ENCODE measurements at regions not wholly inside any gene's neighbourhood (a gene's known extent, or its start where the extent isn't known, plus 50 kb on each side); places are given as distances from the start of the nearest gene placed in this dataset.

DNA sequence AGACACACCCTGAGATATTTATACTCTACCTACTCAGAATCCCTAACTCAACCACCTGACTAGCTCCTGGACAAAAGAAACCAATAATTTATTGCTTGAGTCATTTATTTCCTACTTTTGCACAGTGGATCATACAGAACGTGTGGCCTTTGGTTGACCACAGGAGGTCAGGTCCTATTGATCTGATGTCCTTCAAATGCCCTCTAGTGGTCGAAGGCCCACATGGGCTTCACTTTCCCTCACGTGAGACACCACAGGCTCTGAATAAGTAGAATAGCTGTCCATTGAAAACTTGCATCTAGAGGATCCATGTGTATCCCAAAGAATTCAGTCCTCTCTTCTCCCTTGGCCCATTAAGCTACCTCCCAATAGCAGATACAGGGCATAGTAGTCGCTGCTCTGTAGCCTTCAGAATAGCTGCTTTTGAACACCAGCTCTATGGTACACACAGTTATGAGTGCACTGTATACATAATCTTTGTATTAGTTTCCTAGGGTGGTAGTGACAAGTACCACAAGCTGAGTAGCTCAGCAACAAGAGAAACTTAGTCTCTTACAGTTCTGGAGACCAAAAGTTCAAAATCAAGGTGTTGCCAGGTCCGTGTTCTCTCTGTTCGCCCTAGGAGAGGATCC lies 177.6 kb upstream of the SMARCA2 start:
- Histone ChIP-seq H3K4me3 (ENCODE audit: low read length) (no peak overlapping the region), H3K9me2 (ENCODE audit: insufficient read depth, low read length) (no peaks in the 10 kb centered on the region), H3K4me2 (ENCODE audit: low read length) (no peak overlapping the region), H3K27ac (ENCODE audit: low read length) (no peak overlapping the region), H4K20me1 (ENCODE audit: insufficient read depth) (no peaks in the 10 kb centered on the region), H3K79me2 (replicated peaks; ENCODE audit: insufficient read depth, low read length) (no peaks in the 10 kb centered on the region), H2AFZ (ENCODE audit: low read depth, low read length) (no peak overlapping the region), H3K9me3 (ENCODE audit: low read length) (no peaks in the 10 kb centered on the region), H3F3A (ENCODE audit: insufficient read depth, low read length, poor library complexity, severe bottlenecking) (no peaks in the 10 kb centered on the region), H3K9ac (ENCODE audit: low read length) (no peak overlapping the region), H3K36me3 (ENCODE audit: insufficient read depth, low read length) (no peaks in the 10 kb centered on the region), H3K27me3 (ENCODE audit: insufficient read depth, low read depth, low read length) (no peaks in the 10 kb centered on the region)
- no peak for TF ChIP-seq MXI1 (conservative IDR thresholded peaks at IDR 0.05; ENCODE audit: poor library complexity, severe bottlenecking)
- TF ChIP-seq, protein P1, sequence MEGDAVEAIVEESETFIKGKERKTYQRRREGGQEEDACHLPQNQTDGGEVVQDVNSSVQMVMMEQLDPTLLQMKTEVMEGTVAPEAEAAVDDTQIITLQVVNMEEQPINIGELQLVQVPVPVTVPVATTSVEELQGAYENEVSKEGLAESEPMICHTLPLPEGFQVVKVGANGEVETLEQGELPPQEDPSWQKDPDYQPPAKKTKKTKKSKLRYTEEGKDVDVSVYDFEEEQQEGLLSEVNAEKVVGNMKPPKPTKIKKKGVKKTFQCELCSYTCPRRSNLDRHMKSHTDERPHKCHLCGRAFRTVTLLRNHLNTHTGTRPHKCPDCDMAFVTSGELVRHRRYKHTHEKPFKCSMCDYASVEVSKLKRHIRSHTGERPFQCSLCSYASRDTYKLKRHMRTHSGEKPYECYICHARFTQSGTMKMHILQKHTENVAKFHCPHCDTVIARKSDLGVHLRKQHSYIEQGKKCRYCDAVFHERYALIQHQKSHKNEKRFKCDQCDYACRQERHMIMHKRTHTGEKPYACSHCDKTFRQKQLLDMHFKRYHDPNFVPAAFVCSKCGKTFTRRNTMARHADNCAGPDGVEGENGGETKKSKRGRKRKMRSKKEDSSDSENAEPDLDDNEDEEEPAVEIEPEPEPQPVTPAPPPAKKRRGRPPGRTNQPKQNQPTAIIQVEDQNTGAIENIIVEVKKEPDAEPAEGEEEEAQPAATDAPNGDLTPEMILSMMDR (IDR thresholded peaks at IDR 0.05; ENCODE audit: poor library complexity, severe bottlenecking): peak; percentile 30

DNA sequence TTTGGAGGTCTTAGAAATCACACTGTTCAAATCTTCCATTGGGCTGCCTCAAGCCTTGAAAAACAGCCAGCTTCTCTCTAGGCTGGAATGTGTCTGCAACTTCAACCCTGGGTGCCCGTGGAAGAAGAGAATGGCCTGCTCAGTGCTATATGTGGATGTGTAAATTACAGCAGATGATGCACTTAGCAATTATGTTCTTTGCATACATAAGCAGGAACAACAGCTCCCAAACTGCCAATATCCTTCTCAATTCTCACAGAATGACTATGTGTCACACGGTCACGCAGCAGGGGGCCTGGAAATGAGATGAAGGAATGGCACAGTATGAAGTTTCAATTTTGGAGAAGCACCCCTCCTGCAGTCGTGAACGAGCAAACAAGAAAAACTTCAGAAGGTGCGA lies 175.2 kb upstream of the SMARCA2 start:
- Histone ChIP-seq H3K9me2 (ENCODE audit: insufficient read depth, low read length) (no peaks in the 10 kb centered on the region), H3K27me3 (ENCODE audit: insufficient read depth, low read depth, low read length) (no peaks in the 10 kb centered on the region), H3F3A (ENCODE audit: insufficient read depth, low read length, poor library complexity, severe bottlenecking) (no peaks in the 10 kb centered on the region), H3K9ac (ENCODE audit: low read length) (no peak overlapping the region), H3K79me2 (replicated peaks; ENCODE audit: insufficient read depth, low read length) (no peaks in the 10 kb centered on the region), H3K9me3 (ENCODE audit: low read length) (no peaks in the 10 kb centered on the region), H3K4me2 (ENCODE audit: low read length) (no peak overlapping the region), H2AFZ (ENCODE audit: low read depth, low read length) (no peak overlapping the region), H3K27ac (ENCODE audit: low read length) (no peak overlapping the region), H3K36me3 (ENCODE audit: insufficient read depth, low read length) (no peaks in the 10 kb centered on the region), H4K20me1 (ENCODE audit: insufficient read depth) (no peaks in the 10 kb centered on the region), H3K4me3 (ENCODE audit: low read length) (no peak overlapping the region)
- TF ChIP-seq, protein P1 (IDR thresholded peaks at IDR 0.05; ENCODE audit: poor library complexity, severe bottlenecking): no peak
- TF ChIP-seq RAD21 (conservative IDR thresholded peaks at IDR 0.05): no peak
- no peak for TF ChIP-seq EZH2 (IDR thresholded peaks at IDR 0.05; ENCODE audit: borderline replicate concordance, insufficient read depth, low read length, poor library complexity, severe bottlenecking)
- TF ChIP-seq, protein P2, sequence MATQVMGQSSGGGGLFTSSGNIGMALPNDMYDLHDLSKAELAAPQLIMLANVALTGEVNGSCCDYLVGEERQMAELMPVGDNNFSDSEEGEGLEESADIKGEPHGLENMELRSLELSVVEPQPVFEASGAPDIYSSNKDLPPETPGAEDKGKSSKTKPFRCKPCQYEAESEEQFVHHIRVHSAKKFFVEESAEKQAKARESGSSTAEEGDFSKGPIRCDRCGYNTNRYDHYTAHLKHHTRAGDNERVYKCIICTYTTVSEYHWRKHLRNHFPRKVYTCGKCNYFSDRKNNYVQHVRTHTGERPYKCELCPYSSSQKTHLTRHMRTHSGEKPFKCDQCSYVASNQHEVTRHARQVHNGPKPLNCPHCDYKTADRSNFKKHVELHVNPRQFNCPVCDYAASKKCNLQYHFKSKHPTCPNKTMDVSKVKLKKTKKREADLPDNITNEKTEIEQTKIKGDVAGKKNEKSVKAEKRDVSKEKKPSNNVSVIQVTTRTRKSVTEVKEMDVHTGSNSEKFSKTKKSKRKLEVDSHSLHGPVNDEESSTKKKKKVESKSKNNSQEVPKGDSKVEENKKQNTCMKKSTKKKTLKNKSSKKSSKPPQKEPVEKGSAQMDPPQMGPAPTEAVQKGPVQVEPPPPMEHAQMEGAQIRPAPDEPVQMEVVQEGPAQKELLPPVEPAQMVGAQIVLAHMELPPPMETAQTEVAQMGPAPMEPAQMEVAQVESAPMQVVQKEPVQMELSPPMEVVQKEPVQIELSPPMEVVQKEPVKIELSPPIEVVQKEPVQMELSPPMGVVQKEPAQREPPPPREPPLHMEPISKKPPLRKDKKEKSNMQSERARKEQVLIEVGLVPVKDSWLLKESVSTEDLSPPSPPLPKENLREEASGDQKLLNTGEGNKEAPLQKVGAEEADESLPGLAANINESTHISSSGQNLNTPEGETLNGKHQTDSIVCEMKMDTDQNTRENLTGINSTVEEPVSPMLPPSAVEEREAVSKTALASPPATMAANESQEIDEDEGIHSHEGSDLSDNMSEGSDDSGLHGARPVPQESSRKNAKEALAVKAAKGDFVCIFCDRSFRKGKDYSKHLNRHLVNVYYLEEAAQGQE (IDR thresholded peaks at IDR 0.05; ENCODE audit: borderline replicate concordance): no peak
- no peak for TF ChIP-seq SMC3 (conservative IDR thresholded peaks at IDR 0.05; ENCODE audit: poor library complexity)
- TF ChIP-seq MXI1 (conservative IDR thresholded peaks at IDR 0.05; ENCODE audit: poor library complexity, severe bottlenecking): no peak
- no peak for TF ChIP-seq EP300 (conservative IDR thresholded peaks at IDR 0.05; ENCODE audit: poor library complexity, severe bottlenecking)
- TF ChIP-seq POLR2AphosphoS5 (IDR thresholded peaks at IDR 0.05): no peak
- TF ChIP-seq TAF1 (IDR thresholded peaks at IDR 0.05; ENCODE audit: low read depth): no peak

All from neural cell (in vitro differentiated cells).